ENCODE measurements at regions not wholly inside any gene's neighbourhood (a gene's known extent, or its start where the extent isn't known, plus 50 kb on each side); places are given as distances from the start of the nearest gene placed in this dataset.

GRCh38 chrX:8306291-8306925, 135.3 kb upstream of the VCX2 start:
- Histone ChIP-seq H3K4me1 (ENCODE audit: control insufficient read depth in 2 of 3, insufficient read depth in 2 of 3, low read depth in 1 of 3, low read length in 3 of 3) (no peaks in the 10 kb centered on the region), H3K27me3 (ENCODE audit: control insufficient read depth, insufficient read depth, low read length) (no peaks in the 10 kb centered on the region), H3K9me3 (ENCODE audit: control insufficient read depth in 2 of 3, insufficient read depth in 1 of 3, low read length in 3 of 3) (no peaks in the 10 kb centered on the region), H3K4me3 (ENCODE audit: low read length in 3 of 3) (no peak overlapping the region), H3K36me3 (ENCODE audit: control insufficient read depth in 2 of 3, insufficient read depth in 3 of 3, low read length in 3 of 3) (no peaks in the 10 kb centered on the region), H3K27ac (ENCODE audit: low read depth in 2 of 2, low read length in 2 of 2) (no peak overlapping the region), H3K9ac (ENCODE audit: low read length in 3 of 3) (no peak overlapping the region)
- no peak for FAIRE-seq
- no peak for TF ChIP-seq CTCF (IDR thresholded peaks at IDR 0.05; ENCODE audit: borderline replicate concordance, extremely low read depth, insufficient read depth)
- DNase-seq: no peak
- intact Hi-C loops (cut with DNase I): no loop called here

- Histone ChIP-seq H3K9me3 (ENCODE audit: control insufficient read depth in 2 of 3, insufficient read depth in 1 of 3, low read length in 3 of 3) (no peaks in the 10 kb centered on the region), H3K36me3 (ENCODE audit: control insufficient read depth in 2 of 3, insufficient read depth in 3 of 3, low read length in 3 of 3) (no peaks in the 10 kb centered on the region), H3K27me3 (ENCODE audit: control insufficient read depth, insufficient read depth, low read length) (no peaks in the 10 kb centered on the region), H3K4me3 (ENCODE audit: low read length in 3 of 3) (no peak overlapping the region), H3K4me1 (ENCODE audit: control insufficient read depth in 2 of 3, insufficient read depth in 2 of 3, low read depth in 1 of 3, low read length in 3 of 3) (no peaks in the 10 kb centered on the region), H3K27ac (ENCODE audit: low read depth in 2 of 2, low read length in 2 of 2) (no peak overlapping the region), H3K9ac (ENCODE audit: low read length in 3 of 3) (no peak overlapping the region)
- FAIRE-seq: no peak
- intact Hi-C loops (cut with DNase I): no loop called here
- no peak for DNase-seq
- no peak for TF ChIP-seq CTCF (IDR thresholded peaks at IDR 0.05; ENCODE audit: borderline replicate concordance, extremely low read depth, insufficient read depth)
Observed at GRCh38 chrX:8310409-8310808, 139.3 kb upstream of the VCX2 start.

GRCh38 chrX:8313844-8314243, 142.8 kb upstream of the VCX2 start:
- DNase-seq (no peak), FAIRE-seq (no peak)
- no peaks in the 10 kb centered on the region for H3K4me1 ChIP-seq (ENCODE audit: control insufficient read depth in 2 of 3, insufficient read depth in 2 of 3, low read depth in 1 of 3, low read length in 3 of 3)
- TF ChIP-seq CTCF (IDR thresholded peaks at IDR 0.05; ENCODE audit: borderline replicate concordance, extremely low read depth, insufficient read depth): no peak
- no peaks in the 10 kb centered on the region for H3K27me3 ChIP-seq (ENCODE audit: control insufficient read depth, insufficient read depth, low read length)
- H3K9me3 ChIP-seq (ENCODE audit: control insufficient read depth in 2 of 3, insufficient read depth in 1 of 3, low read length in 3 of 3): no peaks in the 10 kb centered on the region
- intact Hi-C loops (cut with DNase I): no loop called here
- no peak overlapping the region for H3K9ac ChIP-seq (ENCODE audit: low read length in 3 of 3)
- H3K36me3 ChIP-seq (ENCODE audit: control insufficient read depth in 2 of 3, insufficient read depth in 3 of 3, low read length in 3 of 3): no peaks in the 10 kb centered on the region
- no peak overlapping the region for H3K27ac ChIP-seq (ENCODE audit: low read depth in 2 of 2, low read length in 2 of 2)
- H3K4me3 ChIP-seq (ENCODE audit: low read length in 3 of 3): no peak overlapping the region

GRCh38 chrX:8314881-8315280, 143.8 kb upstream of the VCX2 start:
- no peaks in the 10 kb centered on the region for H3K4me1 ChIP-seq (ENCODE audit: control insufficient read depth in 2 of 3, insufficient read depth in 2 of 3, low read depth in 1 of 3, low read length in 3 of 3)
- DNase-seq (no peak), FAIRE-seq (no peak)
- H3K9me3 ChIP-seq (ENCODE audit: control insufficient read depth in 2 of 3, insufficient read depth in 1 of 3, low read length in 3 of 3): no peaks in the 10 kb centered on the region
- H3K9ac ChIP-seq (ENCODE audit: low read length in 3 of 3): no peak overlapping the region
- H3K36me3 ChIP-seq (ENCODE audit: control insufficient read depth in 2 of 3, insufficient read depth in 3 of 3, low read length in 3 of 3): no peaks in the 10 kb centered on the region
- no peak overlapping the region for H3K27ac ChIP-seq (ENCODE audit: low read depth in 2 of 2, low read length in 2 of 2)
- TF ChIP-seq CTCF (IDR thresholded peaks at IDR 0.05; ENCODE audit: borderline replicate concordance, extremely low read depth, insufficient read depth): no peak
- intact Hi-C loops (cut with DNase I): no loop called here
- no peaks in the 10 kb centered on the region for H3K27me3 ChIP-seq (ENCODE audit: control insufficient read depth, insufficient read depth, low read length)
- no peak overlapping the region for H3K4me3 ChIP-seq (ENCODE audit: low read length in 3 of 3)
